Prostate gland (tissue), 2 donors: ENCODE measurements at regions not wholly inside any gene's neighbourhood (a gene's known extent, or its start where the extent isn't known, plus 50 kb on each side); places are given as distances from the start of the nearest gene placed in this dataset.

Experiments
- DNase-seq: peaks from one replicate; pipeline ENCODE4 v3.0.0-alpha.2; 2019; ENCODE audit warnings: low spot score
- H3K27ac ChIP-seq, 2 donors: fragments of 200-600 bp; sonication (generic); 2 replicates each; pipeline ENCODE4 v1.5.1; 2017 to 2019
- H3K27me3 ChIP-seq: fragments of 200-600 bp; sonication (generic); replicated peaks from 2 replicates; pipeline ENCODE4 v1.5.1; 2019; ENCODE audit not compliant: insufficient read depth
- H3K36me3 ChIP-seq, 2 donors: fragments of 200-600 bp; sonication (generic); 1 replicate in 1 of 2; 2 replicates in 1 of 2; pipeline versions ENCODE4 v1.5.1 to v1.8.1; 2017 to 2019
- H3K4me1 ChIP-seq: fragments of 200-600 bp; sonication (generic); replicated peaks from 2 replicates; pipeline ENCODE4 v1.5.1; 2019
- H3K4me3 ChIP-seq, 2 donors: fragments of 200-600 bp; sonication (generic); 2 replicates each; pipeline ENCODE4 v1.5.1; 2017 to 2019
- H3K9me3 ChIP-seq: fragments of 200-600 bp; sonication (generic); 2 replicates; pipeline ENCODE4 v1.5.1; 2017
- CTCF ChIP-seq, 4 experiments: fragments of 200-600 bp in 2 of 4; fragments of 450-650 bp in 2 of 4; sonication (generic) in 2 of 4; IDR thresholded peaks; 1 replicate in 3 of 4; 2 replicates in 1 of 4; pipeline ENCODE4 v1.5.1; 2016 to 2019; ENCODE audit warnings: antibody characterized with exemption in 4 of 4, mild to moderate bottlenecking in 2 of 4, moderate library complexity in 2 of 4
- POLR2A ChIP-seq: fragments of 450-650 bp; IDR thresholded peaks from one replicate; pipeline ENCODE4 v1.6.1; 2016; ENCODE audit warnings: antibody characterized with exemption, mild to moderate bottlenecking
- POLR2AphosphoS5 ChIP-seq: sonication (generic); formaldehyde crosslinking; IDR thresholded peaks from one replicate; pipeline ENCODE4 v1.6.1; 2017; ENCODE audit warnings: antibody characterized with exemption
- WGBS: methylation state at CpG from one replicate; pipeline ENCODE4 v1.1.5; 2018; 5-methylcytosine and 5-hydroxymethylcytosine counted together
- intact Hi-C: fragments of 100-400 bp; cut with DNase I; formaldehyde crosslinking; loops from one replicate; pipeline ENCODE4 v1.14.2; 2022

- intact Hi-C loops: no loop called here
- H3K27ac ChIP-seq: no peak overlapping the region
- no peak for TF ChIP-seq CTCF (IDR thresholded peaks at IDR 0.05)
- no peak for TF ChIP-seq POLR2A
- TF ChIP-seq POLR2AphosphoS5: no peak
- no peaks in the 10 kb centered on the region for H3K9me3 ChIP-seq
- 73% methylated on average over 5 of the region's 5 CpGs for WGBS
- no peaks in the 10 kb centered on the region for H3K27me3 ChIP-seq
- no peak overlapping the region for H3K4me3 ChIP-seq
- no peaks in the 10 kb centered on the region for H3K4me1 ChIP-seq
- no peak for DNase-seq
- H3K36me3 ChIP-seq: no peaks in the 10 kb centered on the region
These were observed 478.2 kb upstream of the PFKP start for GRCh38 chr10:2589196-2589595.

- Histone ChIP-seq H3K9me3 (no peaks in the 10 kb centered on the region), H3K4me1 (no peaks in the 10 kb centered on the region), H3K27me3 (no peaks in the 10 kb centered on the region), H3K27ac (no peak overlapping the region), H3K4me3 (no peak overlapping the region), H3K36me3 (no peaks in the 10 kb centered on the region)
- TF ChIP-seq CTCF (IDR thresholded peaks at IDR 0.05) (no peak), POLR2A (no peak), POLR2AphosphoS5 (no peak)
- 93% methylated on average over 2 of the region's 2 CpGs for WGBS
- DNase-seq: no peak
- intact Hi-C loops: no loop called here
These were observed 483.0 kb upstream of the PFKP start for GRCh38 chr10:2584385-2584784.

- DNase-seq: no peak
- TF ChIP-seq POLR2AphosphoS5 (no peak), POLR2A (no peak), CTCF (IDR thresholded peaks at IDR 0.05) (no peak)
- Histone ChIP-seq H3K27ac (no peak overlapping the region), H3K9me3 (no peaks in the 10 kb centered on the region), H3K4me3 (no peak overlapping the region), H3K36me3 (no peaks in the 10 kb centered on the region), H3K27me3 (no peaks in the 10 kb centered on the region), H3K4me1 (no peaks in the 10 kb centered on the region)
- intact Hi-C loops: no loop called here
- WGBS: 55% methylated on average over 3 of the region's 3 CpGs
These were observed 490.5 kb upstream of the PFKP start for GRCh38 chr10:2576892-2577291.

GRCh38 chr10:2575460-2575859, 491.9 kb upstream of the PFKP start:
- no peak overlapping the region for H3K27ac ChIP-seq
- no peaks in the 10 kb centered on the region for H3K27me3 ChIP-seq
- no peak for TF ChIP-seq CTCF (IDR thresholded peaks at IDR 0.05)
- TF ChIP-seq POLR2A: no peak
- no peak for TF ChIP-seq POLR2AphosphoS5
- H3K4me3 ChIP-seq: no peak overlapping the region
- intact Hi-C loops: no loop called here
- no peaks in the 10 kb centered on the region for H3K9me3 ChIP-seq
- no peaks in the 10 kb centered on the region for H3K4me1 ChIP-seq
- WGBS: 48% methylated on average over 6 of the region's 6 CpGs
- H3K36me3 ChIP-seq: no peaks in the 10 kb centered on the region
- no peak for DNase-seq

GRCh38 chr10:2572611-2573010, 494.7 kb upstream of the PFKP start:
- H3K9me3 ChIP-seq: no peaks in the 10 kb centered on the region
- no peak overlapping the region for H3K4me3 ChIP-seq
- DNase-seq: no peak
- TF ChIP-seq POLR2AphosphoS5: no peak
- TF ChIP-seq POLR2A: no peak
- TF ChIP-seq CTCF (IDR thresholded peaks at IDR 0.05): no peak
- WGBS: 91% methylated on average over 1 of the region's 1 CpG
- no peaks in the 10 kb centered on the region for H3K27me3 ChIP-seq
- intact Hi-C loops: no loop called here
- H3K27ac ChIP-seq: no peak overlapping the region
- no peaks in the 10 kb centered on the region for H3K4me1 ChIP-seq
- H3K36me3 ChIP-seq: no peaks in the 10 kb centered on the region
